H9 (cell line): ENCODE measurements at regions not wholly inside any gene's neighbourhood (a gene's known extent, or its start where the extent isn't known, plus 50 kb on each side); places are given as distances from the start of the nearest gene placed in this dataset.
"Not testable (repeated sequence)": the region's sequence is repeated elsewhere in the genome, so short reads cannot be mapped to it uniquely, and the experiment has no call there.

Experiments used
- DNase-seq: peaks from one replicate; pipeline ENCODE4 v3.0.0-alpha.2; 2017
- H2AFZ ChIP-seq: one replicate; pipeline ENCODE4 v1.6.1; 2013; ENCODE audit warnings: mild to moderate bottlenecking, low read length, control low read depth, moderate library complexity
- H2AK5ac ChIP-seq: 2 replicates; pipeline ENCODE4 v1.6.1; 2013; ENCODE audit warnings: low read length, control low read depth, mixed read lengths; ENCODE audit not compliant: insufficient read length
- H2BK120ac ChIP-seq: one replicate; pipeline ENCODE4 v1.6.1; 2013; ENCODE audit warnings: low read depth, mild to moderate bottlenecking, low read length, control low read depth, inconsistent platforms; ENCODE audit not compliant: poor library complexity, severe bottlenecking
- H2BK12ac ChIP-seq: 2 replicates; pipeline ENCODE4 v1.6.1; 2013; ENCODE audit warnings: low read length, control low read depth, mixed read lengths, low read depth; ENCODE audit not compliant: insufficient read length
- H2BK15ac ChIP-seq: 2 replicates; pipeline ENCODE4 v1.6.1; 2013; ENCODE audit warnings: low read depth, low read length, control low read depth
- H2BK20ac ChIP-seq: one replicate; pipeline ENCODE4 v1.6.1; 2013; ENCODE audit warnings: low read depth, mild to moderate bottlenecking, low read length, control low read depth, inconsistent platforms; ENCODE audit not compliant: poor library complexity, severe bottlenecking
- H2BK5ac ChIP-seq: 2 replicates; pipeline ENCODE4 v1.6.1; 2013; ENCODE audit warnings: low read length, control low read depth, mixed read lengths; ENCODE audit not compliant: insufficient read length
- H3K14ac ChIP-seq: 2 replicates; pipeline ENCODE4 v1.6.1; 2013; ENCODE audit warnings: low read length, control low read depth; ENCODE audit not compliant: insufficient read depth
- H3K18ac ChIP-seq: 2 replicates; pipeline ENCODE4 v1.6.1; 2013; ENCODE audit warnings: low read depth, mild to moderate bottlenecking, mixed read lengths, low read length, control low read depth; ENCODE audit not compliant: insufficient read length
- H3K23ac ChIP-seq: 2 replicates; pipeline ENCODE4 v1.6.1; 2013; ENCODE audit warnings: low read length, control low read depth, mixed read lengths, low read depth; ENCODE audit not compliant: insufficient read length
- H3K23me2 ChIP-seq: 2 replicates; pipeline ENCODE4 v1.6.1; 2013; ENCODE audit warnings: low read depth, mild to moderate bottlenecking, mixed read lengths, low read length, control low read depth; ENCODE audit not compliant: insufficient read length, poor library complexity, severe bottlenecking
- H3K27ac ChIP-seq: 2 replicates; pipeline ENCODE4 v1.5.1; 2013; ENCODE audit warnings: low read length, control low read depth, mixed read lengths, low read depth; ENCODE audit not compliant: insufficient read length
- H3K27me3 ChIP-seq: 2 replicates; pipeline ENCODE4 v1.6.1; 2013; ENCODE audit warnings: low read length, control low read depth, inconsistent platforms; ENCODE audit not compliant: insufficient read depth
- H3K4ac ChIP-seq: 2 replicates; pipeline ENCODE4 v1.6.1; 2013; ENCODE audit warnings: low read depth, mild to moderate bottlenecking, control low read depth, inconsistent platforms, low read length, moderate library complexity
- H3K4me1 ChIP-seq: 2 replicates; pipeline ENCODE4 v1.6.1; 2013; ENCODE audit warnings: low read length, control low read depth, inconsistent platforms; ENCODE audit not compliant: insufficient read depth
- H3K4me2 ChIP-seq: 2 replicates; pipeline ENCODE4 v1.6.1; 2013; ENCODE audit warnings: low read length, control low read depth, mixed read lengths; ENCODE audit not compliant: insufficient read length, insufficient read depth
- H3K56ac ChIP-seq: 2 replicates; pipeline ENCODE4 v1.6.1; 2013; ENCODE audit warnings: low read depth, mild to moderate bottlenecking, mixed read lengths, low read length, control low read depth; ENCODE audit not compliant: insufficient read length
- H3K79me1 ChIP-seq: 2 replicates; pipeline ENCODE4 v1.6.1; 2013; ENCODE audit warnings: low read depth, mild to moderate bottlenecking, moderate library complexity, low read length, control low read depth, inconsistent platforms; ENCODE audit not compliant: insufficient read depth, poor library complexity, severe bottlenecking
- H3K79me2 ChIP-seq: 2 replicates; pipeline ENCODE4 v1.6.1; 2013; ENCODE audit warnings: low read length, control low read depth, inconsistent platforms; ENCODE audit not compliant: insufficient read depth
- H3K9ac ChIP-seq: 2 replicates; pipeline ENCODE4 v1.6.1; 2013; ENCODE audit warnings: low read length, control low read depth, mixed read lengths; ENCODE audit not compliant: insufficient read length; ENCODE audit errors: extremely low read depth
- H3K9me3 ChIP-seq: one replicate; pipeline ENCODE4 v1.6.1; 2013; ENCODE audit warnings: low read depth, low read length, inconsistent platforms; ENCODE audit not compliant: control insufficient read depth
- H3T11ph ChIP-seq: one replicate; pipeline ENCODE4 v1.6.1; 2013; ENCODE audit warnings: mild to moderate bottlenecking, low read length, control low read depth, inconsistent platforms
- H4K20me1 ChIP-seq: one replicate; pipeline ENCODE4 v1.6.1; 2013; ENCODE audit not compliant: control insufficient read depth, insufficient read length, insufficient read depth
- H4K5ac ChIP-seq: 2 replicates; pipeline ENCODE4 v1.6.1; 2013; ENCODE audit warnings: low read depth, mild to moderate bottlenecking, mixed read lengths, low read length, control low read depth; ENCODE audit not compliant: insufficient read length
- H4K8ac ChIP-seq: replicated peaks from 2 replicates; pipeline ENCODE4 v1.6.1; 2013; ENCODE audit warnings: low read length, control low read depth, mixed read lengths, low read depth; ENCODE audit not compliant: insufficient read length
- H4K91ac ChIP-seq: 2 replicates; pipeline ENCODE4 v1.6.1; 2013; ENCODE audit warnings: low read depth, mild to moderate bottlenecking, moderate library complexity, mixed read lengths, low read length, control low read depth; ENCODE audit not compliant: insufficient read length
- H3K27ac Mint-ChIP-seq, 3 experiments: 2 replicates in 2 of 3; 3 replicates in 1 of 3; pipeline ENCODE4 v1.8.0; 2020 to 2021; ENCODE audit warnings: mixed read lengths in 3 of 3, mild to moderate bottlenecking in 1 of 3, moderate library complexity in 1 of 3
- H3K27me3 Mint-ChIP-seq: 2 replicates; pipeline ENCODE4 v1.8.0; 2021; ENCODE audit warnings: low read depth, mild to moderate bottlenecking, moderate library complexity, mixed read lengths
- H3K36me3 Mint-ChIP-seq, 3 experiments: 2 replicates in 2 of 3; 3 replicates in 1 of 3; pipeline ENCODE4 v1.8.0; 2020 to 2021; ENCODE audit warnings: low read depth in 3 of 3, mixed read lengths in 3 of 3; ENCODE audit not compliant: insufficient read depth in 1 of 3
- H3K4me1 Mint-ChIP-seq, 2 experiments: 2 replicates each; pipeline ENCODE4 v1.8.0; 2020; ENCODE audit warnings: mixed read lengths in 2 of 2
- H3K4me3 Mint-ChIP-seq, 2 experiments: 2 replicates in 1 of 2; 3 replicates in 1 of 2; pipeline ENCODE4 v1.8.0; 2020 to 2021; ENCODE audit warnings: mild to moderate bottlenecking in 2 of 2, mixed read lengths in 2 of 2, moderate library complexity in 1 of 2
- H3K9me3 Mint-ChIP-seq, 2 experiments: 2 replicates in 1 of 2; 3 replicates in 1 of 2; pipeline ENCODE4 v1.8.0; 2020; ENCODE audit warnings: mild to moderate bottlenecking in 2 of 2, mixed read lengths in 2 of 2, moderate library complexity in 1 of 2
- WGBS: extraction: QIAGEN DNeasy Blood & Tissue Kit; methylation state at CpG from one replicate; pipeline ENCODE4 v1.1.7; 2013; ENCODE audit warnings: missing lambda C conversion rate, low lambda C conversion rate, mixed read lengths; ENCODE audit not compliant: insufficient read length; ENCODE audit errors: extremely low coverage; 5-methylcytosine and 5-hydroxymethylcytosine counted together

DNA sequence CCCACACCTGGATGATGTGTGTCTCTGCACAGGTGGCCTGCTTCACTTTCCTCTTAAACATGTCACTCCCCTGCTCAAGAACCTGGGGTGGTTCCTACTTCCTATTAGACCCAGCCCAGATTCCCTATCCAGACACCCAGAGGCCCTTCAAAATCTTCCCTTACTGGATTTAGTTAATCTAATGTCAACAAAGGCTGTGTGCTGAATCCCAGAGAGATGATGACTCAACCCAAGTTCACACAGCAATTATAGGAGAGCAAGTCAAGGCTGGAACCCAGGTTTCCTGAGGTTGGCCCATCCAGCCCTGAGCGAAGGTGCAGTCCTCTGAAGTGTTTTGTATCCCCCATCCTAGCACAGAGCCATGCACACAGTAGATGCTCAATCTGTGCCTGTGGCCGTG is 230.5 kb upstream of the POTEB2 start:
- H3K79me1 ChIP-seq, H2BK5ac ChIP-seq, H3K14ac ChIP-seq, H2AK5ac ChIP-seq, H3K18ac ChIP-seq, H3K27me3 Mint-ChIP-seq, H3K4me3 Mint-ChIP-seq, H3K23me2 ChIP-seq, H4K8ac ChIP-seq, H4K91ac ChIP-seq, H3K27me3 ChIP-seq, H4K20me1 ChIP-seq, H3K9me3 Mint-ChIP-seq, H3K9ac ChIP-seq, H3K4me1 ChIP-seq, H3K4ac ChIP-seq, H2BK12ac ChIP-seq, H3K36me3 Mint-ChIP-seq, H3K9me3 ChIP-seq, H4K5ac ChIP-seq, H2BK20ac ChIP-seq, H3T11ph ChIP-seq, DNase-seq, H2AFZ ChIP-seq, H3K23ac ChIP-seq, H3K27ac Mint-ChIP-seq, H2BK15ac ChIP-seq, H2BK120ac ChIP-seq, H3K79me2 ChIP-seq, H3K4me1 Mint-ChIP-seq, H3K27ac ChIP-seq, H3K4me2 ChIP-seq, H3K56ac ChIP-seq: not testable (repeated sequence)
- no CpG with 5 or more reads among the region's 2 CpGs for WGBS

DNA sequence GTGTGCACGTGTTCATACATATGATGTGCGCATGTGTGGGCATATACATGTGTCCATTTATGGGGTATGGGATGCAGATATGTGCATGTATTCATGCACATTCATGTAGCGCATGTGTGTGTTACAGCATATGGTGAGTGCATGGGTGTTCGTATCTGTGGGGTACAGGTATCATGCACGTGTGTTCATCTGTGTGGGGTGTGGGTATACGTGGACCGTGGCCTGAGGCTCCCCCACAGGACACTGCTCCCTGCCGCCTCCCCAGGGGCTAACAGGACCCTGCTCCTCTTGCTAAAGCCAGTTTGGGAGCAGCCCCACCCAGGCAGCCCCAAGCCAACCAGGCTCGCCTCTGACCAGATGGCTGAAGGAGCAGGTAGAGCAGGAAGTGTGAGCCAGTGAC is 213.4 kb upstream of the POTEB2 start:
- no CpG with 5 or more reads among the region's 9 CpGs for WGBS
- H3K4me3 Mint-ChIP-seq, H2BK12ac ChIP-seq, H2AFZ ChIP-seq, H3K18ac ChIP-seq, H4K8ac ChIP-seq, H3K23me2 ChIP-seq, H3K36me3 Mint-ChIP-seq, H3K27me3 ChIP-seq, H3K27me3 Mint-ChIP-seq, H4K91ac ChIP-seq, H4K20me1 ChIP-seq, H3T11ph ChIP-seq, H2BK120ac ChIP-seq, H3K23ac ChIP-seq, H3K79me2 ChIP-seq, H2BK5ac ChIP-seq, H3K79me1 ChIP-seq, H2BK20ac ChIP-seq, H3K56ac ChIP-seq, H2AK5ac ChIP-seq, H3K9me3 ChIP-seq, H3K4me1 Mint-ChIP-seq, H3K4me2 ChIP-seq, H3K27ac Mint-ChIP-seq, H3K14ac ChIP-seq, H4K5ac ChIP-seq, H3K4me1 ChIP-seq, DNase-seq, H3K9ac ChIP-seq, H3K27ac ChIP-seq, H2BK15ac ChIP-seq, H3K4ac ChIP-seq, H3K9me3 Mint-ChIP-seq: not testable (repeated sequence)
